ENCODE measurements at regions not wholly inside any gene's neighbourhood (a gene's known extent, or its start where the extent isn't known, plus 50 kb on each side); places are given as distances from the start of the nearest gene placed in this dataset.

DNA sequence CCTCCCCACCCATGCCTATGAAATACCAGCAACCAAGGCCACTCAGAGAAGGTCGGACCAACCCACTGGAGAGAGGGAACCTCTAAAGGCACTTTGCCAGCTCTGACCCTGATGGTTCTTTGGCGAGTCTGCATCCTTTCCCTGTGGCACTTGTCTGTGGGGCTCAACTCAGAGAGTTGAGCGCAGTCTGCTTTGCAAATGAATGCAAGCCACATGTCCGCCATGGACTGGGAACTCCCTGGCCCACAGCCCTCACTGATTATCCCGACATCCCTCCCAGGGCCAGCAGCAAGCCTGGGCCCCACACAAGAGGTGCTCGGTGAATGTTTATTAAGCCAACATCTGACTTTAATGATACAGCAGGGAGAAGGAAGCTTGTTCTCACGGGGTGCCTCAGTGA, 55.5 kb upstream of the HES1 start:
- peak in 6 of 56 donors; percentile 8 to 39 (median 26) for DNase-seq

DNA sequence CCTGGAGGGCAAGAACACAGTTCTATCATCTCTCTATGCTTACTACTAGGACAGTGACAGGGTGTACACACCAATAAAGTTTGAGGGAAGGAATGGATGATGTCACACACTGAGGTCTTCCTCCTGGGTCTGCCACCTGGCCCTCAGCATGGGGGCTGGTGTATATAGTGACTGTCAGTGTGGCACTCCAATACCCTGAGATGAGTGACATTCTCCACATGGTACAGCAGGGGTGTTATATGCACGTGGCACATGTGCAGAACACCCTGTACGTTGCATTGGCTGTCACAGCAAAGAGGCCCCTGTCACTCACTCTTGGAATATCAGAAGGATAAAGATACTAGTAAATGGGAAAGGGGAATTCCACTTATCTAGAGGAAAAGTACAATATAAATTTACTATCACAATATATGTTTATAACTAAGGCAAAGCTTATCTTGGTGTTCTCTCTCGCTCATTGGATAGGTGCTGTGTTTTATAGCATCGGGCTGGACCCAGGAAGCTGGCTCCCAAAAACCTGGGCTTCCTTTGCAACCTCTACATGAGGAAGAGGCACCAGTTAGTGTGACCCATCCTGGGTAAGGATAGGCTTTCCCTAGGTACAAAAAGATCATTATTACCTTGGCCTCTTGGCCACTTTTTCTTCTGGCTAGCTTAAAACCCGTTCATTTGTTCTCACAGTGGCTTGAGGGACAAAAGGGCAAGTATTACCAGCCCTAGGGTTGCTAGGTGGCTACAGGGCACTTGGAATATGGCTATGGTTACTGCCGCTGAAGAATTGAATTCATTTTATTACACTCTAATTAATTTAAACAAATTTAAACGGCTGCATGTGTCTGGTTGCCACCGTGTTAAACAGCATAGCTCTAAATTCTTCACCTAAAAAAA, 54.8 kb upstream of the HES1 start:
- DNase-seq = no peak

DNA sequence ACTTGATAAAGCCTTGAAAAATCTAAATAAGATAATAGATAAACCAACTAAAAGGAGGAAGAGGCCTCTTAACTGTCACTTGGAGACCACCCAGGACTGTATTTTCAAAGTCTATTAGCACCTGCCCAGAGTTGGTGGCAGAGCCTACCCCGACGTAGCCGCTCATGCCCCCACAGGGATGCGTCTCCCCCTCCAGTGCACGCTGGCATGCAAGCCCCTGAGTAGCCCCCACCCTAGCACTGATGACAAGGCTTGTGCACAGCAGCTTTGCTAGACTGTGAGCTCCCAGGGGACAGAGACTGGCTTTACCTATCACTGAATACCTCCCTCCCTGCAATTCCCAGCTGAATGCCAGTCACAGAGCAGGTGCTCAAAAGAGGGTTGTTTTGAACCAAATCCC, 54.1 kb upstream of the HES1 start:
- DNase-seq = no peak

DNA sequence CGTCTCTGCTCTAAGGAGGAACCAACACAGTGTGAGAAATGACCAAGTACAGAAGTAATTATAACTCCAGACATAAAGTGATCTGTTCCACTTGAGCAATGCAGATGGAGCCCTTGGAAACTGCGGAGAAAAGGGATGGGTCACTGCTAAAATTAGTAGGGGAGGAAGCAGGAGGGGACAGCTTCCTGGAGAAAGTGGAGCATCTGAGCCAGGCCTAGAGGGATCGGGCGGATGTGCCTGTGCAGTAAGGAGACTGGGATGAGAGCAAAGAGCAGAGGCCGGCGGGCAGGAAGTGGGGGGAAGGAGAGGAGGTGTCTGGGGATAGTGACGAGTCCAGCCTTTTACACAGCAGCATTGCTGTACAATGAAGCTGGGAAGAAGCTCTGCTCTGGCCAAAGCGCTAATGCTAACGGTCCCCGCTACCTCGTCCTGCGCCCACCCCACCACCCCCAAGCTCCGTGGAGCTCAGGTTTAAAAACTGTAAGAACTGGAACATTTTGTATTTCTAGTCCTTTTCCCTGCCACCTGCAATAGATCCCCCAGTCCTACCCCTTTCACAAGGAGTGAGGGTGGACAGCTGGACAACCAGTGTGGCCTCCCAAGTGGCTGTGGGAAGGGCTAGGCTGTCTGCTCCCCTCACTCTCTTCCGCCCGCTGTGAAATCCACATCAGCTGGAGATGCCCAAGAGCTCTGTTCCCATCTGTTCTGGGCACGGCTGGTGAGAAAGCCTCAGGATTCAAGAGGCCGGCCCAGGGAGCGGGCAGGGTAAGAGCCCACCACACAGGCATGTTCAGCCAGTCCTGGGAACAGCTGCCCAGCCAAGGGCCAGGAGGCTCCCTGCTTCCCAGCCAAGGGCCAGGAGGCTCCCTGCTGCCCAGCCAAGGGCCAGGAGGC, 53.0 kb upstream of the HES1 start:
- no peak for DNase-seq

DNA sequence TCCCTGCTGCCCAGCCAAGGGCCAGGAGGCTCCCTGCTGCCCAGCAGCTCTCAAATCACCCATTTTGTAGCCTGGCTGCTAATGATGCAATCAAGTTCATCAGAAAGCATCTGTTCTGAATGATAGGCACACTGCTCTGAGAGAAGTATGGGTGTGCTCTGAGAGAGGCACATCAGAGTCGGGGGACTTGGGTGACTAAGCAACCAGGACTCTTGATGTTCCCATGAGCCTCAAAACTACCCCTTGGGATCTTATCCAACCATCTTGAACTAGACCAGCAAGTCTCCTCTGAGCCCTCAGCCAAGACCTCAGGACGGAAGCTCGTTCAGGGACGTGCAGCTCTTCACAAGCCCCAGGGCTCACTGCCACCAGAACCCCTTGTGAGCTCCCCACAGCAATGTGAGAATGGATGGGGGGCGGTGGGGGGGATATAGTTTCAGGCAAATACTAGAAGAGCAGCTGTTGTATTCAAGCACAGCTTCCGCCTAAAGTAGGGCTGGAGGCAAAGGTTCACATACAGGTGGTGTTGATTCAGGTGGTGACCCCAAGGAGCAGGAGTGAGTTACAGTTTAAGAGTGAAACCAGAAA, 52.2 kb upstream of the HES1 start:
- DNase-seq = no peak

DNA sequence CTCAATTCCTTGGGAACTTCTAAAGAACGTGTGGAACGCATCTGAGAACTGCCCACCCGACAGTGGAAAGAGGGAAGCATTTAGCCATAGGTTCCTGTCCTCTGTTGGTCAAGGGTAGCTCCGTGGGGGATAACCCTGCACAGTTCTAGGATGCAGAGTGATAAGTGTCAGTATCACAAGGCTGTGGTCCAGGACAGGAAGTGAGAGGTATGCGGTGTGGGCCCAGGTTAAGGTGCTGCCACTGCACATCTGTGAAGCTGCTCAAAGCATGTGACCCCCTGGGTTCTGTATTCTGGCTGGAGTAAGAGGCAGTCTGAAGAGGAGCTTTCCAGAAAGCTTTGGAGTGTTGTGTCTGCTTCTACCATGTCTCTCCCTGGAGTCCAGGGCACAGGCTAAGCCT, 51.7 kb upstream of the HES1 start:
- DNase-seq = no peak

Measured in amygdala (tissue), 56 donors.